Activated CD4-positive, CD25-positive, alpha-beta regulatory T cell (primary cell): ENCODE measurements at regions not wholly inside any gene's neighbourhood (a gene's known extent, or its start where the extent isn't known, plus 50 kb on each side); places are given as distances from the start of the nearest gene placed in this dataset.

Source experiments
- DNase-seq, 4 experiments: peaks; one replicate each; lab custom pipeline; 2025; lab: John Stamatoyannopoulos, UW

DNA sequence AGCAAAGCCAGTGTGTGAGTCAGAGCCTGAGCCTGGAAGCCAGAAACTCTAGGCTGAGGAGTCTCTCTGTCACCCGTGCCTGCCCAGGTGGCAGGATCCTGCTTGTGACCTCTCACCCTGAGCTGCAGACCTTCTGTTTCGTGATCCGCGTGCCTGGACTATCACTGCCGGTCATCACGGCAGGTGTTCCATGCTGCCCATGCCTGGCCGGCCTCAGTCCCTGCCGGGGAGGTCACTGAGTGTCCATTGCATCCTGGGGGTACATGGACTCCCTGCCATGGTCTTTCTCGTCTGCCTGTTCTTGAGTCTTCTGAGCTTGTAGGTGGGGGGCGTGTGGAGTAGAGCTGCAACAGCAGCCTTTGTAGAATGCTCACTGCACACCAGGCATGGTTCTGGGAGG is 1032.4 kb downstream of the TBC1D22A start:
- DNase-seq: no peak

DNA sequence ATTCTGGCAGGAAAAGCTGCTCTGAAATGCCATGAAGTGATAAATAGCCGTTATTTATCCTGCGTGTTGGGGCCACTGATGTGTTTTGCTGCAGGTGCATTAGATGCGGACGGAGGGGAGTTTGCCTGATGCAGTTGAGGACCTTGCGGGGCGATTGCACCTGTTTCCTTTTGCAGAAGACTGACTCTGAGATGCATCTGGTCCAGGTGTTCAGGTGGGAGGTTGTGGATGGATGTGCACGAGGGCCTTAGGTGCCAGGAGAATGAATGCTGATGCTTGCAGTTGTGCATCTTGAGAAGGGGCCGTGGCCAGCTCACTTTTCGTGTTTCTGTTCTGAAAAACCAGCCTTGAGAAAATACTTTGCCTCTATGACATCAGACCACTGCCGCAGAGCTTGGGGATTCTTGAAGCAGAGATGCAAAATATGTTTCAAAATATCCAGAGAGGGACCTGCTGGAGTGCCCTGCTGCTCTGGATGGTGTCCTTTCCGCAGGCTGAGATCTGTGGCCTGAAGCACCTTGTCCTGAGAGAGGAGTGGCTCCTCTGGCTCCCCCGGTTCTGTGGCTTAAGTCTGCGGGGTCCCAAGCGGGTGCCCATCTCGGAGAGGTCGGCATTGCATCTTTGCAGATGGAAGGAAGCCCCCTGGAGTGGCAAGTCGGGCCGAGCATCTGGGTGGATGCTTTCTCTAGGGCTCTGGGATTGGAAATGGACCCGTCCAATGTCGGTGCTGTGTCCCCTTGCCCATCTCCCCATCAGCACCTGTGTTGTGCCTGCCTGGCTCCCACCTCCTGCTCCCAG is 1031.1 kb downstream of the TBC1D22A start:
- DNase-seq: no peak

DNA sequence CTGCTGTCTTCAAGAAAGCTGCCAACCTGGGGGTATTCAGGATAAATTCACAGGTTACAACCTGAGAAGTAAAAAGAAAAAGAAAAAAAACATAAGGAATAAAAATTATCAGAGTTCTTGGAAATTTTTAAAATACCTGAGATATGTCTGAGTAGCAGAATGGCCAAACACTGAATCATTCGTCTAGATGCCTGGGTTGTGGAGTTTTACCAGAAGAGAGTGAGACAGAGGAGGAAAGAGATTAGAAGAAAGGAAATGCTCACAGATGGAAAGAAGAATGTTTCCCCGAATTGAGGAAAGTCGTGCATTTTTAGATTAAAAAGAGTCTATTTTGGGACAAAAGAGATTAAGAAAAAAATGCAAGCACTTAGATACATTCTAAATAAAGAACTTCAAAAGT is 1026.7 kb downstream of the TBC1D22A start:
- no peak for DNase-seq

DNA sequence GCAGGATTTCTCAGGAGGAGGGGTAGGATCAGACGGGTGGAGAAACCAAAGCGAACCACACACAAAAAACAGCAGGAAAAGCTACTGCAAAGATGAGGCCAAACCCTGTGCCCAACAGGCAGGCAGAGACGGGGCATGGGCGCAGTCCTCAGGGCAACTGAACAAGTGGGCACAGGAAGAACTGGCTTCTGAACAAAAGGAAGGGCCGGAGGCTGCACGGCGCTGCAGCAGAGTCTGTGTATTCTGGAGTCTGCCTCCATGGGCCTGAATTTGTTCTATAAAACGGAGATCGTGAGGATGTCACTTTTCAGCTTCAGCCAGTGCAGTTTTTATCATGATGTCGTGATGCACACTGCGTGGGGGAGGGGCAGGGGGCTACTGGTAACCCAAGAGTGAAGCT is 1026.0 kb downstream of the TBC1D22A start:
- no peak for DNase-seq

DNA sequence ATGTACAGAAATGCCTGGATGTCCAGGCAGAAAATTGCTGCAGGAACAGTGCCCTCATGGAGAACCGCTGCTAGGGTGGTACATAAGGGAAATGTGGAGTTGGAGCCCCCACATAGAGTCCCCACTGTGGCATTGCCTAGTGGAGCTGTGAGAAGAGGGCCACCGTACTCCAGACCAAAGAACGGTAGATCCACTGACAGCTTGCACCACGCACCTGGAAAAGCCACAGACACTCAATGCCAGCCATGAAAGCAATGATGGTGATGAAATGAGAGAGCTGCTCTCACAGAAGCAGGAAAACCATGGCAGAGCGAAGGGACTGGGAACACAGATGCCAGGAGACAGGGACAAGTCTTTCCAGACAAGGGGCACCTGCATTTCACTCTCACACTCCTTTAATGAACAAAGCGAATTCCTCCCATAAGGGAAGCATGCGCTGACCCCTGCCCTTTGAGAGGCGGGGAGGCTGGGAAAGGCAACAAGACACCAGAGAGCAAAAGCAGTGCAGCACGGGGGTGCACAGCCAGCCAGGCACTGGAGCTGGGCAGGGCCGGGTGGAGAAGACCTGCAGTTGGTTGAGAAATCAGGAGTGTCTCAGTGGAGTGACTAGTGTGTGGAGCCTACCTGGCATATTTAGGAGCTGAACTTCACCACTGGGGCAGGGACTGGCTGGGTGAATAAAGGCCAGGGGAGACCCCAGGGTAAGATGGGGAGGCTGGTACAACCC is 1025.2 kb downstream of the TBC1D22A start:
- no peak for DNase-seq

DNA sequence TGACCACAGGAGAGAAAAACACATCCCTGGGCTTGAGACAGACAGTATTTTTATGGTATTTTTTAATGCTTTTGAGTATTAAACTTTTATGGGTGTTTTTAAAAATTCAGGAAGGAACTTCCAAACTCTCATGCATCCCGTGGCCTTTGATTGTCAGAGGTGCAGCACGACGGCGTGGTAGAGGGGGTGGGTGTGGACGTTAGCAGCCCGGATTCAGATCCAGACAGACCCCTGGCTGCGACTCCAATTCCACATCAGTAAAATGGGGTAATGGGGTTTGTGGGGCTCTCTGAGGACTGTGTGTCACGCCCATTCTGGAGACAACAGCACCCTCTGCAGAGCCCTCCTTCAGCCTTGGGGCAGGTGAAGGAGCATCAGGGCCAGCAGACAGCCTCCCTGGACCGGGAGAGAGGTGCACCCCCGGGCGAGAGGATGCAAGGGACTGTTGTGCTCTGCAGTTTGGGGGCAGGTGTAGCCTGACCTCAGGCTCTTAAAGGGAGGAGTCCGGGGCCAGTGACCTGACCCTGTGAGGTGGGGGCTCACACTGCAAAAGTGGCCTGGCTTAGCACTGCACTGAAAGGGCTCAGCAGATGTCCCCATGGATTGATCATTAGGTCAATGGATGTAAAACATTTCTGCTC is 1024.3 kb downstream of the TBC1D22A start:
- no peak for DNase-seq

DNA sequence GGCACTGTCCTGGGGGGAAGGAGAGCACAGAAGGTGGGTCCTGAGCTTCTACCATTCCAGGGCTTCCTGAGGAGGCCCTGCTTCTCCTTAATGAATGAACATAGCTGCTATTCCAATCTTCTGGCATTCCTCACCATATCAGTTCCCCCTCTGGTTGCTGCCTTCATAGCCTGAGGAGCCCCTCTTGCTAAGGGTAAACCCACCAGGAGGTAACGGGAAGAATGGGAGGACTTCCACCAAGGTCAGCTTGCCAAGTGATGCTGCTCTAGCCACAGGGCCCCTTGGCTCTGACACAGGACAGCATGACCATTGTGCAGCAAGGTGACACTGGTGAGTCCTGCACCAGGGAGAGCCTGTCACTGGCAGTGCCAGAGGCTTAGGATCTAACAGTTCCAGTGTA is 1022.5 kb downstream of the TBC1D22A start:
- DNase-seq: no peak

DNA sequence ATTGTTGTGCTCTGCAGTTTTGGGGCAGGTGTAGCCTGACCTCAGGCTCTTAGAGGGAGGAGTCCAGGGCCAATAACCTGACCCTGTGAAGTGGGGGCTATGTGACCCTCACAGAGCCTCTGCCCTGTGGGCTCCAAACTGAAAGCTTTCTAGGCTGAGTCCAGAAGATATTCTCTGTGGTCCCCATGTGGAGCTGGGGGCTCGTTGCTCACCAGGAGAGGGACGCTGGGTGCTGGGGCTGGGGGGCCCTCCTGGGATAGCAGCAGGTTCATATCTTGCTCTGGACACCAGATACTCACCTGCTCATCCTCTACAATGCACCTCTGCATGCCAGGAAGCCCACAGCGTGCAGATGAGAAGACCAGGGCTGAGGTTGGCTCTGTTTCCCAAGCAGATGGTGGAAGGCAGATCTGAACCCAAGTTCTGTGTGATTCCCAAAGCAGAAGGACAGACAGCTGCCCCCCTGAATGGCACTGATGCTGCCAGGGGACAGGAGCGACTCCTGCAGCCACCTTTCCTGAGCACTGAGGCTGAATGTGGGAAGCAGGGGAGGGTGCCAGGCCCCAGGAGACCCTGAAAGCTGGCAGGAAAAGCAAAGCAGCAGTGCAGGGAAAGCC is 1022.0 kb downstream of the TBC1D22A start:
- no peak for DNase-seq

DNA sequence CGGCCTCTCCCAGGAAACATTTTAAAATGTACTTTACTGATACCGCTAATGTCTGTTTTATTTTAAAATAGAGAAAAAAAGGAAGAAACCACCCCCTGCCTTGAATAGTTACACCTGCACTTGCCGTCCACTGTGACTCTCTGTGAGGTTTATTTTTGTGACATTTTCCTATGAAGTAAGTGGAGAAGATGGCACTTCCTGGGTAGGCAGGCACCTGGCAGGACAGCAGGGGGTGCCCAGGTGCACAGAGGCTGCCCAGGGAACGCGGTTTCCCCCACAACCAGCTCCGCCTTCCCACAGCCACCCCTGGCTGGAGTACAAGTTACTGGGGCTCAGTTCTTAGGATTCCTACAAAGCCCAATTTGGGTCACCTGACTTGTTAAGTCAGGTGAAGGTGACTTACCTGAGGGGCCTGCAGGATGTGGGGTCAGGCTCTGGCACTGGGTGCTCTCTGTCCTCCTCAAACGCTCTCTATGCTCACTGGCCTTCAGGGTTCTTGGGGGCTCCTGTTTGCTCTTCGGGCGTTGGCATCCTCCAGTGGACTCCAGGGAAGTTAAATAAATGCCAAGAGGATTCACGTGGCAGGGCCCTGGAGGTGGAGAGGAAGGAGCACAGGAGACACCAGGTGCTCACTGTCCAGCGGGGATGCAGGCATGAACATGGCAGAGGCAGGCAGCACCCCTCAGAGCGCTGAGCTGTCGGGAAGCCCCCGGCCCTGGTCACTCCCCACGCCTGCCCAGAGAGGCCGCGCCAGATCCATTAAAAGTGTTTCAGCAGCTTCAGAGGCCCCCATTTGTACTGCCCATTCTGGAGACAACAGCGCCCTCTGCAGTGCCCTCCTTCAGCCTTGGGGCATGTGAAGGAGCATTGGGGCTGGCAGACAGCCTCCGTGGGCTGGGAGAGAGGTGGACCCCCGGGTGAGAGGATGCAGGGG is 1021.2 kb downstream of the TBC1D22A start:
- DNase-seq: no peak

DNA sequence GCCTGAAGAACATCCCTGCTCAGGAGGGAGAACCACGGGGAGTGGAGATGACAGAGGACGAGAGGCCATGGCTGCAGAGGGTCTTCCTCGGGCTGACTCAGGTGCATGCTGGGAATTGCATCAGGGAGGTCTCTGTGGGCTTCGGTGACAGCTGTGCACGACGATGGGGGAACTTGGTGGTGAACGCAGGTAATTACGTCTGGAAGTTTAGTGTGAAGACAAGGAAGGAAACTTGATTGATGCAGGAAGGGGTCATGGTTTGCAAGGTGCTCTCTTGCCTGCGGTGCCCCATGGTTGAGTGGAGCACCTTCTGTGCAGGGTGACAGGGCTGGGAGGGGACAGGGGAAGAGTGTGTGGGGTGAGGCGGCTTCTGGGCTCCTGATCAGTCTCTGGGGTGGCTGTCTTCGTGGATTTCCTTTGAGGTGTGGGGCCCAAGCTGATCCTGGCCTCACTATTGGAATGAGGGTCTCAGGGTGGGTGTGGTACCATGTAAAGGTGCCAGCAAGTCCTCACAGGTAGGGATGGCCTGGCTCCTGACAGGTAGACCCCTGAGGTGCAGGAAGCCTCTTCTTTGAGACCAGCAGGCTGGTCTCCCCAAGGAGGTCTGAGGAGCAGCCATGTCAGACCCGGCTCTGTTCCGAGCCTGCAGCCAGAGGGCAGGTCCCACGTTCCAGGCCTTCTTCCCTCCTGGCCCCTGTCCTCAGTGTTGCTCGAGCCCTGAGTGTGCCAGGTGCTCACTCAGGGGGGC is 1020.1 kb downstream of the TBC1D22A start:
- no peak for DNase-seq

DNA sequence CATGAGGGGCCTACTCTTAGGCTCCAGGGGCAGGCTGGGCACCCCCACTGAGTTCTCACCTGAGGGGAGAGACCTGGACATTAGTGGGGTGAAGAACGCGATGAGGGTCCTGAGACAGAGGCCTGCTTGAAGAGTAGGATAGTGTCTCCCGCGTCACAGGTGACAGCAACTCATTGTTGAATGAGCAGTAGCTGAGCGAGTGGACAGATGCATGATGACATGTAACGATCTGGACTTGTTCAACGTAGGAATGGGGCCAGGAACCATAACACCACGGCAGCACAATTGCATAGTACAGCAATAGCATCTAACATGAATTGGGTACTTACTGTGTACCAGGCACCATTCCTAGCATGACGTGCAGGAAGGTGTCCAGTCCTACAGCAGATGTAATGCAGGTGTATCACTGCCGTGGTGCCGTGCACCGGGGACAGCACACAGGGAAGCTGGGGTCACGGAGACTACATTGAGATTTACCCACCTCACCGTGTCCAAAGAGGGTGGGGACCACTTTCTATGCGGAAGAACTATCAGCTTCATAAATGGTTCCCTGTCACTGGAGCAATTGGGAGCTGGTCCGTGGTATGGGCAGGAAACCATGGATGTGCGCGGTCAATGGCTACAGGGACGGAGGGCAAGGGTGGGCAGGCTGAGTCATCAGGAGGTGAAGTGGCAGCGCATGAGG is 1019.1 kb downstream of the TBC1D22A start:
- DNase-seq: no peak

DNA sequence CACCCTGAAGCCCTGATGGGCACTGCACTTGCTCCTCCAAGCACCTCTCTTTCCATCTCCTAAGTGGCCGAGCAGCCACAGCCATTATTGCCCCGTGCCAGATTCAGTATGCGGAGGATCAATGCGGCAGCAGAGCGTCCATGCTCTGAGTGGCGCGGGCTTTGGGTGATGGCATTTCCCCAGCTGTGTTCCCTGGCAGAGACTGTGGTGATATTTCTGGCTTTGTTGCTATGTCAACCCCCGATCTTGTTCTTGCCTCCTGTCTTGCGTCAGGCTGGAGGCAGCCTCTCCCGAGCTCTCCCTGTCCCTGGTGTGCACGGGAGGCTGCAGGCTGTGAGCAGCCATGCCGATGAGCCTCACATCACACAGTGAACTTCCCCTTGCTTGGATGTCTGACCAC is 1018.6 kb downstream of the TBC1D22A start:
- no peak for DNase-seq

DNA sequence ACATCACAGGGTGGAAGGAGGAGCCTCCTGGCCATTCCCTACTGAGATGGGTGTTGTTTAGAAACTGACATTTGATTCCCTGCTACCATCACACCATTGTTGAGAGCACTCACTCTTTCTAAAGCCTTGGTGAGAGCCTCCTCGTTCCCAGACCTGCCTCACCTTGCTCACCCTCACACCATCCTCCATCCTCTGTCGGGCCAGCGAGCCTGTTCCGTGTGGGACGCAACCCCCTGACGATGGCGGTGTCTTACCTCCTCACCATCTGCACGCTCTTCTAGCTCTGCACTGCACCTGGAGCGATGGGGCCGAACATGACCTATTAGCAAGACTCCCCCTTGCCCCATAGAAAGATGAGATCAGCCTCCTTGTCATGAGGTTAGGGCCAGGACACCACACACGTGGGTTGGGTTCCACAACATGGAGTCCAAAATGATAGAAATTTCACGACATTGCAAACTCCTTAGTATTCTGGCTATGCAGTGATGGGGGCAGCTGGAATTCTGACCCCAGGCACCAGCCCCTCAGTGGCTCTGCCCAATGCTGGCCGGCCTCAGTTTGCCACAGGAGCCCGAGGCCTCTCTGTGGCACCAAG is 1017.9 kb downstream of the TBC1D22A start:
- no peak for DNase-seq

DNA sequence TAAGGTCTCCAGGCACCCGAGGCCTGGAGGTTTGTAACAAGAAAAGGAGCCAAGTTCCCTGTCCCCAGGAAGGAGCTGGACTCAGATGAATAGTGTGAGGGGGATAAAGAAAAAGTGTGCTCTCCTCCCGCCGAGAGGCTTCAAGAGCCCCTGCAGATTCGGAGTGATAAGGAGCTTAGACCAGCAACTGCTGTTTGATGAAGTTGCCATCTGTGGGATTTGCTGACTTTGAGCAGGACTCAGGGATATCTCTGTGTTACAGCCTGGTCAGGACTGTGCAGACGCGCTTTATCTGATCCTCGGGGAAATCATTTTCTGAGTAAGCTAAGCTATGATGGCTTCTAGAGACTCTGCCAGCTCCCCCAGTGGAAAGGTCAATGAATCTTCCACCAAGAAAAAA is 1017.0 kb downstream of the TBC1D22A start:
- no peak for DNase-seq

DNA sequence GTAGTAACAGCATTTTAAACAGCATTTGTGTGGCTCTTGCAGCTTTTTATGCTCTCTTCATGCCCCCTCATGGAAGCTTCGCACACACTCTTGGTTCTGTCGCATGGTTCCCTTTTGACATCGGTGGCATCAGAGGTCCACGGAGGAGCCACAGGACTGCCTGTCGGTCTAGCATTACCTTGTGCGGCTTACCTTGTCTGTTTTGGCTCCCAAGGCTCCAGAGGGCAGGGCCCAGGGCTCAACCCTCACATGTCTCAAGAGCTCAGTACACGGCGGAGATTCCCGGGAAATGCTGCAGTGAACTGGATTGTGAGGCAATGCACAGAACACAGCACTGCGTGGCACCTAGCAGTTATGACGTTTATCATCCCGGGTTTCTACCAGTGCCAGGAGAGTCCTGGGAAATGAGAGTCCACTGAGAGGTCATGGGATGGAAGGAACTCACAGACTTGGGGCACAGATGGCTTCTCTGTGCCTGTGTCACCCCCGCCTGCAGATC is 1015.8 kb downstream of the TBC1D22A start:
- DNase-seq: no peak

DNA sequence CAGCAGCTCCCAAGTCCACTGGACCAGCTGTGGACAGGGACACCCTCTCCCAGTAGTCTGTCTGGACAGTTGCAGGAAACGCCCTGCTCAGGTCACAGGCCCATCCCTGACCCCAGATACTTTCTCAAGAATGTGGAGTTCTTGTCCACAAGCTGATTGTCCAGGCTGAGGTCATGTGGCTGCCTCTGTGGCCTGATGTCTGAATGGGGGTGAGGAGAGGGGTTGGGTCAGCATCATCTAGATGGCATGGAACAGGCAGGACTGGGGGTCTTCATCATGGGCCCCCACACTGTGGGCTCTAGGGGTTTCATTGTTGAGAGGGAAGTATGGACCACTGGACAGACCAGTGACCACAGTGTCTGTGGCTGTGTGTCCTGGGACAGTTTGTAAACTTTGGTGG is 1015.0 kb downstream of the TBC1D22A start:
- DNase-seq: no peak

DNA sequence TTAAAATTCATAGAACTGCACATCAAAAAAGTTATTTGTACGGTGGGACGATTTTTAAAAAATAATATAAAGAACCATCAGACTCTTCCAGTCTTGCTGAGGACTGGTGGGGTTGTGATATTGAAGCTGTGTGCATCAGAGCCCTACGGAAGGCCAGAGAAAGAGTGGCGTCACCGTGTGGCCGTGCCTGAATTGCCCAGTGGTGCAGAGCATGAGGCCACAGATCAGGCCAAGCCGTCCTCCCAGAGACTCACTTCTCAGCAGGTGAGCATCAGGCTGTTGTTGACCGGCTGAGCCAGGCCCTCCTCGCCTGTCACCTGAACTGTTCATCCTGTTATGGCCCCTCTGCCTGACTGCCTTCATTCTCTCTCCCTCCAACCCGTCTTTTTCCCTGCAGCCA is 1013.9 kb downstream of the TBC1D22A start:
- DNase-seq: no peak

DNA sequence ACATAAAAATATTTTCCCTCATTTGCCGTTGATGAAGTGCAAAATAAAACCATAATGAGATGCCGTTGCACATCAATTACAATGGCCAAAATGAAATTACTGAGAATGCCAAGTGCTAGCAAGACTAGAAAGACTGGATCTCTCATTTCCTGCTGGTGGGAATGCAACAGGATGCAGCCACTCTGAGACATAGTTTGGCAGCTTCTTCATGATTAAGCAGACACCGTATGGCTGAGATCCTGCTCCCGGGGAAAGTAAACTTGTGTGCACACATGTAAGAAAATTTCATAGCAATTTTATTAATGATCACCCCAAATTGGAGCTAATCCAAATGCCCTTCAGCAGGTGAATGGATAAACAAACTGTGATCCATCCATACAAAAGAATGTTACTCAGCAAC is 1013.2 kb downstream of the TBC1D22A start:
- no peak for DNase-seq

DNA sequence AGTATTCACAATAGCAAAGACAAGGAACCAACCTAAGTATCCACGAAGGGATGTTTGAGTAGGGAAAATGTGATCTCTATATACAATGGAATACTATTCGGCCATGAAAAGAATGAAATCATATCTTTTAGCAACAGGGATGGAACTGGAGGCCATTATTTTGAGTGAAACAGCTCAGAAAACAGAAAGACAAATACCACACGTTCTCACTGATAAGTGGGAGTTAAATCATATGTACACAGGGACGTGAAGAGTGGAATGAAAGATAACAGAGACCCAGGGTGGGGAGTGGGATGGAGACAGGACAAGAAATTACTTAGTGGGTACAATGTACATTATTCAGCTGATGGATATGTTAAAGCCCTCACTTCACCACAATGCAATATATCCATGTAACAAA is 1012.7 kb downstream of the TBC1D22A start:
- DNase-seq: no peak

DNA sequence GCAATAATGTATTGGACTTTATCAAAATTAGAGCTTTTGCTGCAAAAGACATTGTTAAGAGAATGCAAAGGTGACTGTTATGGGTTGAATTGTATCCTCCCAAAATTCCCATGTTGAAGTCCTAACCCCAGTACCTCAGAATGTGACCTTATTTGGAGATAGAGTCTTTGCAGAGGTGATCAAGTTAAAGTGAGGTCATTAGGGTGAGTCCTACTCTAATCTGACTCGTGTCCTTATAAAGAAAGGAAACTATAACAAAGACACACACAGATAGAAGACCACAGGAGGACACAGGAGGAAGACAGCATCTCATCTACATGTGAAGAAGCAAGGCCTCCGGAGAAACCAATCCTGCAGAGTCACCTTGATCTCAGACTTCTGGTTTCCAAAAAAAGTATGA is 1011.2 kb downstream of the TBC1D22A start:
- DNase-seq: no peak
